ENCODE measurements at regions not wholly inside any gene's neighbourhood (a gene's known extent, or its start where the extent isn't known, plus 50 kb on each side); places are given as distances from the start of the nearest gene placed in this dataset.

GRCh38 chr16:52002026-52002425 lies 544.9 kb downstream of the TOX3 start:
- Histone ChIP-seq H2AK5ac (ENCODE audit: low read depth, low read length) (no peak overlapping the region), H3K9ac (ENCODE audit: low read depth, low read length, poor library complexity) (no peak overlapping the region), H3K27me3 (ENCODE audit: control insufficient read depth in 3 of 3, insufficient read depth in 3 of 3, low read depth in 1 of 3, low read length in 3 of 3) (no peaks in the 10 kb centered on the region), H3K23ac (ENCODE audit: low read depth, low read length, poor library complexity) (no peak overlapping the region), H3K36me3 (replicated peaks in 1 of 2; ENCODE audit: control insufficient read depth in 2 of 2, insufficient read depth in 2 of 2, low read length in 2 of 2) (no peaks in the 10 kb centered on the region), H3K14ac (ENCODE audit: low read length) (no peak overlapping the region), H3K4me1 (ENCODE audit: control insufficient read depth in 2 of 2, insufficient read depth in 1 of 2, low read depth in 1 of 2, low read length in 2 of 2) (no peaks in the 10 kb centered on the region), H2BK15ac (ENCODE audit: low read length) (no peak overlapping the region), H2BK12ac (ENCODE audit: low read length) (no peak overlapping the region), H3K79me1 (ENCODE audit: low read depth, low read length) (no peaks in the 10 kb centered on the region), H3K4me2 (ENCODE audit: insufficient read depth, low read length, poor library complexity, severe bottlenecking) (no peak overlapping the region), H4K8ac (ENCODE audit: low read depth, low read length) (no peak overlapping the region), H2BK120ac (ENCODE audit: low read depth, low read length) (no peak overlapping the region), H3K27ac (replicated peaks; ENCODE audit: low read length) (no peak overlapping the region), H4K91ac (ENCODE audit: low read depth, low read length, poor library complexity) (no peak overlapping the region), H2BK5ac (ENCODE audit: low read length) (no peak overlapping the region), H3K18ac (ENCODE audit: low read length) (no peak overlapping the region), H3K9me3 (replicated peaks in 1 of 2; ENCODE audit: control insufficient read depth in 2 of 2, insufficient read depth in 1 of 2, low read depth in 1 of 2, low read length in 2 of 2) (no peaks in the 10 kb centered on the region), H3K4ac (ENCODE audit: low read length) (no peak overlapping the region), H3K4me3 (ENCODE audit: low read length in 2 of 2) (no peak overlapping the region), H2AFZ (ENCODE audit: low read length) (no peak overlapping the region)
- no peak for DNase-seq (ENCODE audit: low spot score)
- WGBS, 2 donors (ENCODE audit: extremely low coverage in 2 of 2, insufficient read length in 2 of 2, insufficient replicate concordance in 1 of 2), result no CpG with 5 or more reads among the region's 6 CpGs

GRCh38 chr16:51996516-51996915 lies 550.4 kb downstream of the TOX3 start:
- WGBS, 2 donors (ENCODE audit: extremely low coverage in 2 of 2, insufficient read length in 2 of 2, insufficient replicate concordance in 1 of 2), result no CpG with 5 or more reads among the region's 3 CpGs
- Histone ChIP-seq H3K27ac (replicated peaks; ENCODE audit: low read length) (no peak overlapping the region), H2BK12ac (ENCODE audit: low read length) (no peak overlapping the region), H2BK120ac (ENCODE audit: low read depth, low read length) (no peak overlapping the region), H2BK15ac (ENCODE audit: low read length) (no peak overlapping the region), H3K4me2 (ENCODE audit: insufficient read depth, low read length, poor library complexity, severe bottlenecking) (no peak overlapping the region), H2AFZ (ENCODE audit: low read length) (peak overlapping the region; percentile 29), H2AK5ac (ENCODE audit: low read depth, low read length) (no peak overlapping the region), H3K23ac (ENCODE audit: low read depth, low read length, poor library complexity) (no peak overlapping the region), H3K4me3 (ENCODE audit: low read length in 2 of 2) (no peak overlapping the region), H3K4ac (ENCODE audit: low read length) (no peak overlapping the region), H3K9me3 (replicated peaks in 1 of 2; ENCODE audit: control insufficient read depth in 2 of 2, insufficient read depth in 1 of 2, low read depth in 1 of 2, low read length in 2 of 2) (no peaks in the 10 kb centered on the region), H2BK5ac (ENCODE audit: low read length) (no peak overlapping the region), H3K9ac (ENCODE audit: low read depth, low read length, poor library complexity) (no peak overlapping the region), H3K18ac (ENCODE audit: low read length) (no peak overlapping the region), H4K8ac (ENCODE audit: low read depth, low read length) (no peak overlapping the region), H3K36me3 (replicated peaks in 1 of 2; ENCODE audit: control insufficient read depth in 2 of 2, insufficient read depth in 2 of 2, low read length in 2 of 2) (no peaks in the 10 kb centered on the region), H3K79me1 (ENCODE audit: low read depth, low read length) (no peaks in the 10 kb centered on the region), H3K27me3 (ENCODE audit: control insufficient read depth in 3 of 3, insufficient read depth in 3 of 3, low read depth in 1 of 3, low read length in 3 of 3) (no peaks in the 10 kb centered on the region), H3K14ac (ENCODE audit: low read length) (no peak overlapping the region), H4K91ac (ENCODE audit: low read depth, low read length, poor library complexity) (no peak overlapping the region), H3K4me1 (ENCODE audit: control insufficient read depth in 2 of 2, insufficient read depth in 1 of 2, low read depth in 1 of 2, low read length in 2 of 2) (no peaks in the 10 kb centered on the region)
- no peak for DNase-seq (ENCODE audit: low spot score)

GRCh38 chr16:51994597-51994996 lies 552.3 kb downstream of the TOX3 start:
- no peak overlapping the region for H3K4ac ChIP-seq (ENCODE audit: low read length)
- H3K27me3 ChIP-seq (ENCODE audit: control insufficient read depth in 3 of 3, insufficient read depth in 3 of 3, low read depth in 1 of 3, low read length in 3 of 3), result peaks cover 0 to 2% (median 0%) of the 10 kb centered on the region in 3 experiments
- no peak overlapping the region for H2AK5ac ChIP-seq (ENCODE audit: low read depth, low read length)
- no peaks in the 10 kb centered on the region for H3K9me3 ChIP-seq (replicated peaks in 1 of 2; ENCODE audit: control insufficient read depth in 2 of 2, insufficient read depth in 1 of 2, low read depth in 1 of 2, low read length in 2 of 2)
- H2BK120ac ChIP-seq (ENCODE audit: low read depth, low read length), result no peak overlapping the region
- no peak overlapping the region for H4K8ac ChIP-seq (ENCODE audit: low read depth, low read length)
- no peak overlapping the region for H2BK12ac ChIP-seq (ENCODE audit: low read length)
- no peak for DNase-seq (ENCODE audit: low spot score)
- no peak overlapping the region for H2BK15ac ChIP-seq (ENCODE audit: low read length)
- H2AFZ ChIP-seq (ENCODE audit: low read length), result no peak overlapping the region
- H3K23ac ChIP-seq (ENCODE audit: low read depth, low read length, poor library complexity), result no peak overlapping the region
- no peaks in the 10 kb centered on the region for H3K4me1 ChIP-seq (ENCODE audit: control insufficient read depth in 2 of 2, insufficient read depth in 1 of 2, low read depth in 1 of 2, low read length in 2 of 2)
- H3K27ac ChIP-seq (replicated peaks; ENCODE audit: low read length), result no peak overlapping the region
- no peaks in the 10 kb centered on the region for H3K36me3 ChIP-seq (replicated peaks in 1 of 2; ENCODE audit: control insufficient read depth in 2 of 2, insufficient read depth in 2 of 2, low read length in 2 of 2)
- H3K9ac ChIP-seq (ENCODE audit: low read depth, low read length, poor library complexity), result no peak overlapping the region
- no peak overlapping the region for H3K4me3 ChIP-seq (ENCODE audit: low read length in 2 of 2)
- H3K79me1 ChIP-seq (ENCODE audit: low read depth, low read length), result no peaks in the 10 kb centered on the region
- H4K91ac ChIP-seq (ENCODE audit: low read depth, low read length, poor library complexity), result no peak overlapping the region
- H3K14ac ChIP-seq (ENCODE audit: low read length), result no peak overlapping the region
- H2BK5ac ChIP-seq (ENCODE audit: low read length), result no peak overlapping the region
- WGBS, 2 donors (ENCODE audit: extremely low coverage in 2 of 2, insufficient read length in 2 of 2, insufficient replicate concordance in 1 of 2), result no CpG with 5 or more reads among the region's 8 CpGs
- no peak overlapping the region for H3K18ac ChIP-seq (ENCODE audit: low read length)
- no peak overlapping the region for H3K4me2 ChIP-seq (ENCODE audit: insufficient read depth, low read length, poor library complexity, severe bottlenecking)

GRCh38 chr16:51989637-51990230 lies 557.2 kb downstream of the TOX3 start:
- no peak overlapping the region for H3K27ac ChIP-seq (replicated peaks; ENCODE audit: low read length)
- H3K9me3 ChIP-seq (replicated peaks in 1 of 2; ENCODE audit: control insufficient read depth in 2 of 2, insufficient read depth in 1 of 2, low read depth in 1 of 2, low read length in 2 of 2), result no peaks in the 10 kb centered on the region
- H2BK12ac ChIP-seq (ENCODE audit: low read length), result no peak overlapping the region
- H3K79me1 ChIP-seq (ENCODE audit: low read depth, low read length), result no peaks in the 10 kb centered on the region
- no peak overlapping the region for H3K14ac ChIP-seq (ENCODE audit: low read length)
- H2BK120ac ChIP-seq (ENCODE audit: low read depth, low read length), result no peak overlapping the region
- no peak overlapping the region for H3K4ac ChIP-seq (ENCODE audit: low read length)
- H2AK5ac ChIP-seq (ENCODE audit: low read depth, low read length), result no peak overlapping the region
- no peak overlapping the region for H4K91ac ChIP-seq (ENCODE audit: low read depth, low read length, poor library complexity)
- WGBS, 2 donors (ENCODE audit: extremely low coverage in 2 of 2, insufficient read length in 2 of 2, insufficient replicate concordance in 1 of 2), result no CpG with 5 or more reads among the region's 6 CpGs
- no peak overlapping the region for H2BK5ac ChIP-seq (ENCODE audit: low read length)
- H2BK15ac ChIP-seq (ENCODE audit: low read length), result no peak overlapping the region
- no peak overlapping the region for H3K4me3 ChIP-seq (ENCODE audit: low read length in 2 of 2)
- no peak for DNase-seq (ENCODE audit: low spot score)
- no peak overlapping the region for H3K9ac ChIP-seq (ENCODE audit: low read depth, low read length, poor library complexity)
- H3K23ac ChIP-seq (ENCODE audit: low read depth, low read length, poor library complexity), result no peak overlapping the region
- H4K8ac ChIP-seq (ENCODE audit: low read depth, low read length), result no peak overlapping the region
- H3K27me3 ChIP-seq (ENCODE audit: control insufficient read depth in 3 of 3, insufficient read depth in 3 of 3, low read depth in 1 of 3, low read length in 3 of 3), result peaks cover 0 to 2% (median 0%) of the 10 kb centered on the region in 3 experiments
- H3K4me2 ChIP-seq (ENCODE audit: insufficient read depth, low read length, poor library complexity, severe bottlenecking), result no peak overlapping the region
- H3K4me1 ChIP-seq (ENCODE audit: control insufficient read depth in 2 of 2, insufficient read depth in 1 of 2, low read depth in 1 of 2, low read length in 2 of 2), result no peaks in the 10 kb centered on the region
- no peak overlapping the region for H2AFZ ChIP-seq (ENCODE audit: low read length)
- no peak overlapping the region for H3K18ac ChIP-seq (ENCODE audit: low read length)
- H3K36me3 ChIP-seq (replicated peaks in 1 of 2; ENCODE audit: control insufficient read depth in 2 of 2, insufficient read depth in 2 of 2, low read length in 2 of 2), result no peaks in the 10 kb centered on the region

Measured in neuronal stem cell (in vitro differentiated cells).